HEK293T (cell line): ENCODE measurements at regions not wholly inside any gene's neighbourhood (a gene's known extent, or its start where the extent isn't known, plus 50 kb on each side); places are given as distances from the start of the nearest gene placed in this dataset.

Experiments
- BHLHE40 ChIP-seq: fragments of 450-650 bp; IDR thresholded peaks from 2 replicates; pipeline ENCODE4 v1.6.1; 2016; ENCODE audit warnings: mild to moderate bottlenecking, moderate library complexity, borderline replicate concordance
- CTBP1 ChIP-seq: fragments of 450-650 bp; IDR thresholded peaks from 2 replicates; pipeline ENCODE4 v1.6.1; 2016; ENCODE audit warnings: borderline replicate concordance
- FOXA1 ChIP-seq: fragments of 450-650 bp; IDR thresholded peaks from 2 replicates; pipeline ENCODE4 v1.6.1; 2016; ENCODE audit warnings: mild to moderate bottlenecking
- LEF1 ChIP-seq: fragments of 450-650 bp; IDR thresholded peaks from 2 replicates; pipeline ENCODE4 v1.6.1; 2017; ENCODE audit warnings: mild to moderate bottlenecking, borderline replicate concordance
- SP1 ChIP-seq: fragments of 450-650 bp; IDR thresholded peaks from 2 replicates; pipeline ENCODE4 v1.6.1; 2017
- SUZ12 ChIP-seq: fragments of 450-650 bp; IDR thresholded peaks from 2 replicates; pipeline ENCODE4 v1.6.1; 2016; ENCODE audit warnings: mild to moderate bottlenecking
- TARDBP ChIP-seq: fragments of 450-650 bp; IDR thresholded peaks from 2 replicates; pipeline ENCODE4 v1.6.1; 2016
- ZNF384 ChIP-seq: fragments of 450-650 bp; IDR thresholded peaks from 2 replicates; pipeline ENCODE4 v1.6.1; 2016

DNA sequence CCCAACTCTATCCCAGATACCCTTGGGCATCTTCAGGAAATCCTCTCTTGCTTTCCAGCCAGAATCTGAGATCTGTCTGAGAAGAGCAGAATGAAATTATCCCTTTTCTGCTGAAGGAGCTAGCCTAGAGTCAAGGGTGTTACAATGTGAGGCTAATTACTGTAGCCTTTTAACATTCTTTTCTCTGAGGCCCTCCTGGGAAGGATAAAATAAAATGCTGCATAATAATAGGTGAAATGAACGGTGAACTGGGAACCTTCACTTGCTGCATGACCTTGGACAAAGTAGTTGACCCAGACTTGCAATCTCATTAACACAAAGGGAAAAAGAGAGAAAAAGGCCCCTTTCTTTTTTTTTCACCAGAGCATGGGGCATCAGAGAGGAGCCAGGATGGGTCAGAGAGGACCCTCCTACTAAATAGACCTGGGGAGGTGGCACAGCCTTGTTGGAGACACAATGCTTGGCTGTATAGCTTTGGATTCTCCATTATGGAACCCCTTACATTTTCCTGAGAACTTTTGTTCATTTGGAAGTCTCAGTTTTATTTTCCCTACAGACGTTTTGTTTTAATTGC lies 137.0 kb upstream of the LIPC start:
- no peak for TF ChIP-seq LEF1
- TF ChIP-seq BHLHE40: no peak
- no peak for TF ChIP-seq CTBP1
- no peak for TF ChIP-seq FOXA1
- no peak for TF ChIP-seq ZNF384
- TF ChIP-seq SP1: no peak
- TF ChIP-seq TARDBP: no peak
- TF ChIP-seq SUZ12: no peak
